ENCODE measurements at regions not wholly inside any gene's neighbourhood (a gene's known extent, or its start where the extent isn't known, plus 50 kb on each side); places are given as distances from the start of the nearest gene placed in this dataset.

DNA sequence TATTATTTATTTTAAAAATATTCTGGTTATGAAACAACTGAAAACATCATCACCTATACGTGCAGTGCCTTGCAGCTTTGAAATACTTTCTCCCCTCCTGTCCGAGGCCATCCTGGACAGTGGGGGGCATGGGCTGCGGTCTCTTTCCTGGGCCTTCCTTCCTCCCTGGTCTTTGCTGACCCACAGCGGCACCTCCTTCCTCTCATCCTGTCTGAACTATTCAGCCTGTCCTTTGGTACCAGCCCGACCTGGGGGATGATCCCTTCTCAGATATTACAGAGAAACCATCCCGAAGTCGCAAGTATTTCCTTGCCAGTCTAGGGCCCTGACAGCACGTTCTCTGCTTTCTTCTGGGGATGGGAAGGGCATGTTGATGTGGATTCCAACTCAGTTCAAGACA lies 736.6 kb upstream of the HS6ST1 start:
- Histone ChIP-seq H3K4me3 (ENCODE audit: low read depth, low read length) (no peak overlapping the region), H3K9me3 (ENCODE audit: control insufficient read depth, insufficient read depth, low read depth, low read length) (no peaks in the 10 kb centered on the region), H3K4me1 (ENCODE audit: control insufficient read depth, insufficient read depth, low read length) (peaks cover 3% of the 10 kb centered on the region; the same call in 1 of the 2 replicates), H3K36me3 (ENCODE audit: control insufficient read depth, insufficient read depth, low read length) (no peaks in the 10 kb centered on the region), H3K27ac (ENCODE audit: low read depth, low read length) (no peak overlapping the region), H3K27me3 (ENCODE audit: control insufficient read depth, insufficient read depth, low read length) (no peaks in the 10 kb centered on the region), H3K9ac (ENCODE audit: low read length) (no peak overlapping the region)

DNA sequence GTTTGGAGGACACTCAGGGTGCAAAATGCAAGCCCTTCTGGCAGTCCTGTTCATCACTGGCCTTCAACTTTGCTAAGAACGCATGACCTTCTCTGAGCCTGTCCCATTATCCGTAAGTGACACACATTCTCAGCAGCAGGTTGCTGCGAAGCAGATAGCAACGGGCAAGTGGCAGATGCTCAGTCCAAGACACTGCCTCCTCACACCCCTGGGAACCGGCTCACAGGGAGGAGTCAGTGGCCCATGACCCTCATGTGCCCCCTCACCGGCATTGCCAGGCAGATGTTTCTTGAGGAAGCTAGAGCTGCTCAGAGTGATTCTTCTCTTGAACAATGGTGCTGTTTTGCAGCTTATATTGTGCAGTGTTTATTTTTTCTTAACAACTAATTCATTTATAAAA lies 737.2 kb upstream of the HS6ST1 start:
- H3K4me3 ChIP-seq (ENCODE audit: low read depth, low read length), result no peak overlapping the region
- no peaks in the 10 kb centered on the region for H3K4me1 ChIP-seq (ENCODE audit: control insufficient read depth, insufficient read depth, low read length)
- H3K27me3 ChIP-seq (ENCODE audit: control insufficient read depth, insufficient read depth, low read length), result no peaks in the 10 kb centered on the region
- H3K36me3 ChIP-seq (ENCODE audit: control insufficient read depth, insufficient read depth, low read length), result no peaks in the 10 kb centered on the region
- no peaks in the 10 kb centered on the region for H3K9me3 ChIP-seq (ENCODE audit: control insufficient read depth, insufficient read depth, low read depth, low read length)
- H3K9ac ChIP-seq (ENCODE audit: low read length), result no peak overlapping the region
- no peak overlapping the region for H3K27ac ChIP-seq (ENCODE audit: low read depth, low read length)

DNA sequence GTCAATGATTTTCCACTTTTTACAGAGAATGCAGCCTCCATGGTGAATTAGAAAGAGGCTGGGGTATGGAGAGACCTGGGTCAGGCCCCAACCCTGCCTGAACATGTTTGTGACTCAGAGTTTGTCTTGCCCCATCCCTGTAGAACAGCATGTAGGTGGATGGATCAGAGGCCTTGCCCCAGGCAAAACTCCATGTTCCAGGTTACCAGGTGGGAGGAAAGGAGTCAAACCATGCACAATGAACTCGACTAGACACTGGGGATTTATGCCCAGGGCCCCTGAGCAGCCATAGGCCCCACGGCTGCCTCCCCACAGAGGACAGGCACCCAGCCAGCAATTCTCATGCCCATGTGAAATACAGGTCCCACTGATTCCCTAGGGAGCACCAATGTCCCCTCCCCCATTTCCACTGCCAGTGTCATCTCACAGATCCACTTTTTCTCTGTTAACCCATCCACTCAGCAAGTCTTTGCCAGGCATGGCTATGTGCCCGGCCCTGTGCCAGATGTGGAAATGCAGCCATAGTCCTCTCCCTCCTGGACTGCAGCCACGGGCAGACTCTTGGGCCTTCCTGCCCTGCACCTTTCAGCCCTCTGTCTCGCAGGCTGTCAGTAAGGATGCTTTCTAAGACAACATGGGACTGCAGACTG lies 737.8 kb upstream of the HS6ST1 start:
- Histone ChIP-seq H3K4me1 (ENCODE audit: control insufficient read depth, insufficient read depth, low read length) (no peaks in the 10 kb centered on the region), H3K9ac (ENCODE audit: low read length) (no peak overlapping the region), H3K27ac (ENCODE audit: low read depth, low read length) (no peak overlapping the region), H3K36me3 (ENCODE audit: control insufficient read depth, insufficient read depth, low read length) (no peaks in the 10 kb centered on the region), H3K4me3 (ENCODE audit: low read depth, low read length) (no peak overlapping the region), H3K9me3 (ENCODE audit: control insufficient read depth, insufficient read depth, low read depth, low read length) (no peaks in the 10 kb centered on the region), H3K27me3 (ENCODE audit: control insufficient read depth, insufficient read depth, low read length) (no peaks in the 10 kb centered on the region)

DNA sequence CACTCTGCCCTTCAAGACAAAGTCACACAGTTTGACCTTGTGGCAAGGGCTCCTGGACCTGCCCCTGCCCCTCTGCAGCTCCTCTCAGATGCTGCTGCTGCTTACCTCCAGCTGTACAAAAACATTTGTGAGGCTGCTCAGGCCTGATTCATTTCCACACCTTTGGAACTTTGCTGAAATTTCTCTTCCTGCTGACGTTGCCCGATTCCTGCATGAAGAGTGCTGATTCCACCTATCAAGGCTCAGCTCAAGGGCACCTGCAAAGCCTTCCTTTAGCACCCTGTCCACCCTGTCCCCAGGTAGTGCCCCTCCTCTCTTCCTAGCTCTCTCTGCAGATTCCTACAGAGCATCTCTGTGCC lies 738.3 kb upstream of the HS6ST1 start:
- Histone ChIP-seq H3K36me3 (ENCODE audit: control insufficient read depth, insufficient read depth, low read length) (no peaks in the 10 kb centered on the region), H3K27me3 (ENCODE audit: control insufficient read depth, insufficient read depth, low read length) (no peaks in the 10 kb centered on the region), H3K4me3 (ENCODE audit: low read depth, low read length) (no peak overlapping the region), H3K4me1 (ENCODE audit: control insufficient read depth, insufficient read depth, low read length) (no peaks in the 10 kb centered on the region), H3K27ac (ENCODE audit: low read depth, low read length) (no peak overlapping the region), H3K9me3 (ENCODE audit: control insufficient read depth, insufficient read depth, low read depth, low read length) (no peaks in the 10 kb centered on the region), H3K9ac (ENCODE audit: low read length) (no peak overlapping the region)

DNA sequence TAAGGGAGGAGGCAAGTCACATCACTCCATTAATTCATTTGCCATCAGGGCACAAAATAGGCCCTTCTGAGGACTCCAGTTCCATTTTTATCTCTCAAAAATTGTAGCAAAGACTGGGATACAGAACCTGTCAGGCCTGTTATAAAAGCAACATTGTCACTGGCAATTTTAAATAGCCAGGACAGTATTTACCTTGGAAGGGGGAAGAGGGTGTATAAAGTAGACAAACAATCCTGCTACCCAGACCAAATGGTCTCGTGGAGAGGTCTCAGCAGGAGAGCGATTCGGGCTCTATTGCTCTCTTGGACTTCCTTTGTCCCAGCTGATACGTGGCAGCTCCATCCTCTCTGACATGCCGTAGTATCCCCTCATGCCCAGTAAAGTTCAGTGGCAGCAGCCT lies 740.3 kb upstream of the HS6ST1 start:
- no peak overlapping the region for H3K9ac ChIP-seq (ENCODE audit: low read length)
- H3K4me3 ChIP-seq (ENCODE audit: low read depth, low read length), result no peak overlapping the region
- H3K36me3 ChIP-seq (ENCODE audit: control insufficient read depth, insufficient read depth, low read length), result no peaks in the 10 kb centered on the region
- no peak overlapping the region for H3K27ac ChIP-seq (ENCODE audit: low read depth, low read length)
- no peaks in the 10 kb centered on the region for H3K9me3 ChIP-seq (ENCODE audit: control insufficient read depth, insufficient read depth, low read depth, low read length)
- no peaks in the 10 kb centered on the region for H3K27me3 ChIP-seq (ENCODE audit: control insufficient read depth, insufficient read depth, low read length)
- H3K4me1 ChIP-seq (ENCODE audit: control insufficient read depth, insufficient read depth, low read length), result no peaks in the 10 kb centered on the region

DNA sequence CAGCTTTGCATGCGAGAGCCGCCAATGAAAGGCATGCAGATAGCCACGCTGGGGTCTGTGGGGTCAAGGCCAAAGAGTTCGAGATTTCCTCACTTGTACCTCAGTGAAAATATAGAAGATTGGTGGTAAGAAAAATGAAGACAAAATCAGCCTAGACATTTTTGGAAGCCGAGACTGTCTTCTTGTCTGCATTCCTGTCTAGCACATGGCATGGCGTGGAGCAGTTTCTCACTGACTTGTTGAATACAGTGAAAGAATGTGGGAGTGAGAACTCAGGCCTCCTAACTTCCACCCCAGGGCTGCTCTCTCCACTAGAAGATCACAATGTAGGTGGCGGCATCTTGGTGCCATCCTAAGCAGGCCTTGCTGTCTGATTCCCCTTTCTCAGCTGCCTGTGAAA lies 740.8 kb upstream of the HS6ST1 start:
- no peaks in the 10 kb centered on the region for H3K36me3 ChIP-seq (ENCODE audit: control insufficient read depth, insufficient read depth, low read length)
- H3K9ac ChIP-seq (ENCODE audit: low read length), result no peak overlapping the region
- no peak overlapping the region for H3K27ac ChIP-seq (ENCODE audit: low read depth, low read length)
- no peaks in the 10 kb centered on the region for H3K27me3 ChIP-seq (ENCODE audit: control insufficient read depth, insufficient read depth, low read length)
- no peaks in the 10 kb centered on the region for H3K4me1 ChIP-seq (ENCODE audit: control insufficient read depth, insufficient read depth, low read length)
- no peaks in the 10 kb centered on the region for H3K9me3 ChIP-seq (ENCODE audit: control insufficient read depth, insufficient read depth, low read depth, low read length)
- no peak overlapping the region for H3K4me3 ChIP-seq (ENCODE audit: low read depth, low read length)

DNA sequence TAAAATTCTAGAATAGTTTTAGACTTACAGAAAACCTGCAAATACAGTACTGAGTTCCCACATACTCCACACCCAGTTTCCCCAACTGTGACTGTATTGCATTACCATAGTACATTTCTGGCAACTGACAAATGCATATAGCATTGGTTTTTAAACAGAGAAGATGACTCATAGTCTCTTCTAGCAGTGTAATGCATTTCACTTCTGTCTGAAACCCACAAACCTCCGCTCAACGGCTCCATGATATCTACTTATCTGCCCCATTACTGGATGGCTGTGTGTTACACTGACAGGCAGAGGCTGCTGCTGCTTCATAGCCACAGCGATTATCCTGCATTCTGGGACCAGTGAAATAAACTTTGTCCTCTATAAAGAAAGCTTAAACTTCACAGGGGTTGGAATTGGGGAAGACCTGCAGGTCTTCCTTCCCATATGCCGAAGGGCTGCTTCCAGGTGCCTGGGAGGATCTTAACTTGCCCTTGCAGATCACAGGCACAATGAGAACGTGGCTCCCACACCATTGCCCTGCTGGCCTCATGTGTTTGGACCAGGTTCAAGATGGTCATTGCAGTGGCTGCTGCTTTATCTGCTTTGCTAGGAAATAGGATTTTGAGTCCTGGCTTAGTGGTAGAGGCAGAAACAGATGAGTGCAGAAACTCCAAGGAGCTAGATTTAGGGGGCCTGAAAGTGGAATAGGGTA lies 742.6 kb upstream of the HS6ST1 start:
- Histone ChIP-seq H3K27me3 (ENCODE audit: control insufficient read depth, insufficient read depth, low read length) (no peaks in the 10 kb centered on the region), H3K4me1 (ENCODE audit: control insufficient read depth, insufficient read depth, low read length) (no peaks in the 10 kb centered on the region), H3K27ac (ENCODE audit: low read depth, low read length) (no peak overlapping the region), H3K9ac (ENCODE audit: low read length) (no peak overlapping the region), H3K4me3 (ENCODE audit: low read depth, low read length) (no peak overlapping the region), H3K36me3 (ENCODE audit: control insufficient read depth, insufficient read depth, low read length) (no peaks in the 10 kb centered on the region), H3K9me3 (ENCODE audit: control insufficient read depth, insufficient read depth, low read depth, low read length) (no peaks in the 10 kb centered on the region)

DNA sequence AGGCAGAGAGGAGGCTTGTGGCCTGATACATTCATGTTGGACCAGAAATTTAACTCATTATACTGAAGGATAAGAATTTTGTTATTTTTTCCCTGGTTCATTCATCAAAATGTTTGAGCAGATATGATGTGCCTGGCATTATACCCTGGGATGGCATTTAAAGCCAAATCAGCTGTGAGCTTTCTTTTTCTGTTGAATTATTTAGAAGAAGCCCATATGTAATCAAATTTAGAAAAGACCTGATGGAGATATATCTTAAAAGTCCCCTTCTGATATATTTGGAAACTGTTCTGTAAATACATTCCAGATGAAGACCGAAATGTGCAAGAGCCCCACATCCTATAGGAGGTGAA lies 743.1 kb upstream of the HS6ST1 start:
- no peak overlapping the region for H3K4me3 ChIP-seq (ENCODE audit: low read depth, low read length)
- no peaks in the 10 kb centered on the region for H3K9me3 ChIP-seq (ENCODE audit: control insufficient read depth, insufficient read depth, low read depth, low read length)
- no peak overlapping the region for H3K27ac ChIP-seq (ENCODE audit: low read depth, low read length)
- no peak overlapping the region for H3K9ac ChIP-seq (ENCODE audit: low read length)
- no peaks in the 10 kb centered on the region for H3K36me3 ChIP-seq (ENCODE audit: control insufficient read depth, insufficient read depth, low read length)
- no peaks in the 10 kb centered on the region for H3K27me3 ChIP-seq (ENCODE audit: control insufficient read depth, insufficient read depth, low read length)
- H3K4me1 ChIP-seq (ENCODE audit: control insufficient read depth, insufficient read depth, low read length), result no peaks in the 10 kb centered on the region

DNA sequence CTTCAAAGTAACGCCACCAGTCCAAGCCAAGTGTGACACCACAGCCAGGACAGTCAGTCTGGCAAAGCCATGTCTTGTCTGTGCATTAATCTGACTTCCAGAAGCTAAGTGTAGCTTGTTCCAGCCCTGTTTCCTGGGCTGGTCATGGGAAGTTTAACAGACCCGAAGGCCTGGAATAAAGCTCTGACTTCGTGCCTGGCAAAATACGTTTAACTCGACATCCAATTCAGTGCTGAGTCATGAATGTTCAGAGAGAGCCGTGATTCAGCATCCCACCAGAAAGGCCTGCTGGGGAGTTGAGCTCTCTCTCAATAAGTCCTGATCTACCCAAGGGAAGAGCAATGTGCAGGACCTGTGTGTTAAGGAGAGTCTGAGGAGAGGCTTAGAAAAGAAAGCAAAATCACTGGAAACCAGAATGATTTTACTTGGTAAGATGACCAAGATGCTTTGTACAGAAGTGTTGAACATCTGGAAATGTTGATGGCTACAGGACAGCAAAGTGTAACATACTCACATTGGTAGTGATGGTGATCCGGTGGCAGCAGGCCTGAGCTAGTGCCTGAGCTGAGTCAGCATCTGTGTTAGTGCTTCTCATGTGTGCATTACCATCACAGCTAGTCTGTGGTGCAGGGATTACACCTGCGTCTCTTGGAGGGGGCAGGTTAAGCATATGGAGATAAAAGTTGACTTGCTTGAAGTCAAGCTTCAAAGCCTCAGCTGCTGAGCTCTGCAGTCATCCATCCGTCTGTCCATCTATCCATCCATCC lies 743.7 kb upstream of the HS6ST1 start:
- Histone ChIP-seq H3K27me3 (ENCODE audit: control insufficient read depth, insufficient read depth, low read length) (no peaks in the 10 kb centered on the region), H3K36me3 (ENCODE audit: control insufficient read depth, insufficient read depth, low read length) (no peaks in the 10 kb centered on the region), H3K27ac (ENCODE audit: low read depth, low read length) (no peak overlapping the region), H3K9ac (ENCODE audit: low read length) (no peak overlapping the region), H3K9me3 (ENCODE audit: control insufficient read depth, insufficient read depth, low read depth, low read length) (no peaks in the 10 kb centered on the region), H3K4me1 (ENCODE audit: control insufficient read depth, insufficient read depth, low read length) (no peaks in the 10 kb centered on the region), H3K4me3 (ENCODE audit: low read depth, low read length) (no peak overlapping the region)

DNA sequence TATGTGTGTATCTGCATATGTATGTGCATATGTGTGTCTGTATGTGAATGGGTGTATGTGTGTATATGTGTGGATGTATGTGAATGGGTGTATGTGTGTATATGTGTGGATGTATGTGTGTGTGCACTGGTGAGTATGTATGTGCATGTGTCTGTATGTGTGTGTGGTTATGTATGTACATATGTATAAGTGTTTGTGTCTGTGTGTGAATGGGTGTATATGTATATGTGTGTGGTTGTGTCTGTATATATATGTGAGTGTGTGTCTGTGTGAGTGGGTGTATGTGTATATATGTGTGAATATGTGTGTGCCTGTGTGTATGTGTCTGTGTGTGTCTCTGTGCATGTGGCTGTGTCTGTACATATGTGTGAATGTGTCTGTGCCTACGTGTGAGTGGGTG lies 748.4 kb upstream of the HS6ST1 start:
- Histone ChIP-seq H3K4me3 (ENCODE audit: low read depth, low read length) (no peak overlapping the region), H3K27me3 (ENCODE audit: control insufficient read depth, insufficient read depth, low read length) (no peaks in the 10 kb centered on the region), H3K36me3 (ENCODE audit: control insufficient read depth, insufficient read depth, low read length) (no peaks in the 10 kb centered on the region), H3K4me1 (ENCODE audit: control insufficient read depth, insufficient read depth, low read length) (no peaks in the 10 kb centered on the region), H3K9me3 (ENCODE audit: control insufficient read depth, insufficient read depth, low read depth, low read length) (no peaks in the 10 kb centered on the region), H3K9ac (ENCODE audit: low read length) (no peak overlapping the region), H3K27ac (ENCODE audit: low read depth, low read length) (no peak overlapping the region)

DNA sequence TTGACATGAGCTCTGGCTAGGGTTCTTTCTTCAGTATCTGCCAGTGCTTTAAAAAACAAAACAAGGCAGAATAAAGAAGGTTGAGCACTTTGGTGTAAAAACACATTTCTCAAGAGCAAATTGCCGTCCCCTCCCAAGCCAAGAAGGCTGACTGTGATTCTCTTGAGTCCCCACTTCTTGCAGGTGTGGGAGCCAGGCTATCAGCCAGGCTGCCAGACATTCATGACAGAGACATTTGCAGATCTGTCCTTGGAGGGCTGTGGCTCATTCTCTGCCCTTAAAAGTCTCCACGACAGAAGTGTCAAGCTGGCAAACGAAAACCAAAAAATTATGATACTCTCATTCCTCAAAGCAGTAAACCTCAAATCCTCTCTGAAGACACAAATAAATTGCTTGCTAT lies 749.3 kb upstream of the HS6ST1 start:
- H3K9ac ChIP-seq (ENCODE audit: low read length), result no peak overlapping the region
- H3K36me3 ChIP-seq (ENCODE audit: control insufficient read depth, insufficient read depth, low read length), result no peaks in the 10 kb centered on the region
- no peak overlapping the region for H3K27ac ChIP-seq (ENCODE audit: low read depth, low read length)
- H3K9me3 ChIP-seq (ENCODE audit: control insufficient read depth, insufficient read depth, low read depth, low read length), result no peaks in the 10 kb centered on the region
- H3K27me3 ChIP-seq (ENCODE audit: control insufficient read depth, insufficient read depth, low read length), result no peaks in the 10 kb centered on the region
- no peaks in the 10 kb centered on the region for H3K4me1 ChIP-seq (ENCODE audit: control insufficient read depth, insufficient read depth, low read length)
- H3K4me3 ChIP-seq (ENCODE audit: low read depth, low read length), result no peak overlapping the region
